GM18499 (cell line): ENCODE measurements at regions not wholly inside any gene's neighbourhood (a gene's known extent, or its start where the extent isn't known, plus 50 kb on each side); places are given as distances from the start of the nearest gene placed in this dataset.
"Not testable (repeated sequence)": the region's sequence is repeated elsewhere in the genome, so short reads cannot be mapped to it uniquely, and the experiment has no call there.

ENCODE experiments used
- ATAC-seq: cut with Tn5 transposase; IDR thresholded peaks from one replicate; pipeline ENCODE4 v1.9.1; 2021; ENCODE audit warnings: moderate number of reproducible peaks; ENCODE audit not compliant: insufficient read depth, unreplicated experiment

GRCh38 chr12:18008642-18009041 is 81.4 kb downstream of the RERGL start:
- ATAC-seq = no peak

DNA sequence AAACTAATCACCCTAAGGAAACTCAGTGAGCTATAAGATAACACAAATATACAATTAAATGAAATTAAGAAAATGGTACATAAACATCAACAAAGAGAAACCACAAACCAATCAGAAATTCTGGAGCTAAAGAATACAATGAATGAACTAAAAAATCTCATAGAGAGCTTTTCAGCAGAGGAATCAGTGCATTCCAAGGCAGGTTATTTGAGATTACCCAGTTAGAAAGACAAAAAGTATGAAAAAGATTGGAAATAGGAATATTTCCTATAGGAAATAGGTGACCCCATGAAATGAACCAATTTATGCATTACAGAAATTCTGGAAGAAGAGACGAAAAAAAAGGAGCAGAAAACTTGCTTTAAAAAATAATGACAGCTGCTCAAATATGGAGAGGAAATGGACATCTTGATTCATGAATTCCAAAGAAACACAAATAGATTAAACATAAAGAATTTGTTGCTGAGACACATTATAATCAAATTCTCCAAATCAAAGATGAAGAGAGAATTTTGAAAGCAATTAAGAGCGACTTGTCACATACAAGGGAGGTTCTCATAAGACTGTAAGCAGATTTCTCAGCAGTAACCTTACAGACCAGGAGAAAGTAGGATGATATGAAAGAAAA is 90.7 kb downstream of the RERGL start:
- no peak for ATAC-seq

GRCh38 chr12:17992002-17992656 is 97.9 kb downstream of the RERGL start:
- peak; percentile 87 for ATAC-seq

- ATAC-seq = no peak
Observed at GRCh38 chr12:17982556-17982955, 107.4 kb downstream of the RERGL start.

GRCh38 chr12:17976202-17976601 is 113.8 kb downstream of the RERGL start:
- ATAC-seq = no peak

DNA sequence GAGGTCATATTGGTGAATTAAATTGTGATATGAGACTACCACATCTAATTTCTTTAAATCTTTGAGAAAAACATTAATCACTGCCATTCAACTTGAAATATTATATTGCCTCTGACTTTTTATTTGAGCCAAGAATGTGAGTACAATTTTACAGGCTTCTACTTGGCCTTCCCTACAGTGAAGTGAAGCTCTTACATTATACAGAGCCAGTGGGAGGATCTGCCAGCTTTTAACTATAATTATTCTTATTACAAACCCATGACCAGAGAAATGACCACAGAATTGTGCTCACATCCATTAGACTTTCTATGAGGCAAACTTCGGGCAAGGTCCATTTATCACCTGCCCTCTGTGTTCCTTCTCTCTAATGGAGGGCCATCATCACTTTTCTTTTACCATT is 114.2 kb downstream of the RERGL start:
- no peak for ATAC-seq

DNA sequence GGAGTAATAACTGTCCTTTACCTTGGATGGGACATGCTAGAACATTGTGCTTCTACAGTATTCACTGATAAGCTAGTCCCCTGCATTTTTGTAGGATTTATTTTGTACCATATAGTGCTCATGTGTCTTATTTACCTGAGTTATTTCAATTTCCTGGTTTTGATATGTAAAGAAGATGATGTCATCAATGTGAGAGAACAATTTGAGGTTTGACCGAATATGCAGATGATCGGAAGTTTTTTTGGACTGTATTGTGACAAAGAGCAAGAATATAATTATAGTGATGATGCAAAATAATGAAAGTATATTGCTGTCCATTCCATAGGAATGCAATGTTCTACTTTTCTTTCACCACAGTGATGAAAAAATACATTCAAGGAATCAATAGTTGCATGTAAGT is 114.8 kb downstream of the RERGL start:
- no peak for ATAC-seq

DNA sequence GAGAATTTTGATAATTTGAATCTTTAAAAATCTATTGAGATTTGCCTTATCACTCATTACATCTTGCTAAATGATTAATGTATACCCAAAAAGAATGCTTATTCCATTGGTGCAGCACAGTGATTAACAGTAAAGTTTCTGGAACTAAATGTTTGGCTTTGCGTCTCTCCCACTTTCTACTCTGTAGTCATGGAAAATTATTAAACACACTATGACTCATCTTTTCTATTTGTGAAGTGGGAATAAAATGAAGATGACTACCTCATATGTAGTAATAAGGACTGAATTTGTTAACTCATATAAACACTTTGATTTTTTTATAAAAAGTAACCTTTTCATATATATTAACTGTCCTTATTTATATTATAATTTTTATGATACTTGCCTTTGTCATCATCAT is 118.1 kb downstream of the RERGL start:
- ATAC-seq = no peak

DNA sequence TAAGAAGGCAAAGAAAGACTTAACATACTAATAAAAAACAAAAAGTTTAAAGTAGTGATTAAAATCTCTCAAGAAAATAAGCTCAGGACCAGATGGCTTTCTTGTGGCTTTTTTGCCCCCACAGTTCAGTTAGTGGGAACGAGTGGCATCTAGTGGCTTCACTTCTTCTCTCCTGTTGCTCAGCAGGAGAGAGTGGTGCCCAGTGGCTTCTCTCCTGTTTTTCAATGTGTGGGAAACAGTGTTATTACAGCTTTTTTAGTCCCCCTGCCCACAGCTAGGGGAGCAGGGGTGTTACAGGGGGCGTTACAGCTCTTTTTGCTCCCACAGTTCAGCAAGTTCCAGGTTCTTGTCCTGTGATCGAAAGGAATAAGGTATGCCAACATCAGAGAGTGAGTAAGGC is 135.2 kb downstream of the RERGL start:
- ATAC-seq = no peak

- ATAC-seq = no peak
Observed at GRCh38 chr12:17950898-17951297, 139.1 kb downstream of the RERGL start.

- no peak for ATAC-seq
Observed at GRCh38 chr12:17949558-17950141, 140.3 kb downstream of the RERGL start.

GRCh38 chr12:17928708-17929366 is 161.2 kb downstream of the RERGL start:
- ATAC-seq = no peak

DNA sequence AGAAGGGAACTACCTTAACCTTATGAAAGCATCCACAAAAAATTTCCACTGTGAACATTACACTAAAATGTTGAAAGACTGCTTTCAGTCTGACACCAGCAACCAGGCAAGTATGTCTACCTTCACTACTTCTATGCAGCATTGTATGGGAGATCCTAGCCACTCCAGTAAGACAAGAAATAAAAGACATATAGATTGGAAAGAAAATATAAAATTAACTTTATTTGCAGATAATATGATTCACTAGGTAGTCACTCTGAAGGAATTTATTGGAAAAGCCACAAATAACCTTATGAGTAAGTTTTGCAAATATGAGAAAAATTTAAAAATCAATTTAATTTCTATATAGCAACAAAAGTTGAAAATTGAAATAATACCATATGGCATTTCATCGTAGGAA is 172.0 kb downstream of the RERGL start:
- no peak for ATAC-seq

DNA sequence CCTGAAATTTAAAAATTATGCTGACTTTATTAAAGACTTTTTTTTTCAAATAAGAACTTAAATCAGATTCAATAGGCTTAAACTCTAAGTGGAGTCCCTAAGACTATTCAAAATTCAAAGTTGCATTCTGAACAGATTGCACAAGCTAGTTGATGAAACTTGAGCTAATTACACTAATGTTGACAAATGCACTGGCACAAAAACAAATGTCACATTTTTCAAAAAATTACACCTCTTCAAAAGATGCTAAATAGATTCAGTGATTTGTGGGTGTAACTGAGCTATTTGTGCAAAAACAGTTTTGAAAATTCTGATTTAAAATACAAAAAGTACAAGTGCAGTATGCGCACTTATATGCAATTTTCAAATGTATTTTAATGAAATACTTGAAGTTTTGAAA is 205.4 kb downstream of the RERGL start:
- no peak for ATAC-seq

DNA sequence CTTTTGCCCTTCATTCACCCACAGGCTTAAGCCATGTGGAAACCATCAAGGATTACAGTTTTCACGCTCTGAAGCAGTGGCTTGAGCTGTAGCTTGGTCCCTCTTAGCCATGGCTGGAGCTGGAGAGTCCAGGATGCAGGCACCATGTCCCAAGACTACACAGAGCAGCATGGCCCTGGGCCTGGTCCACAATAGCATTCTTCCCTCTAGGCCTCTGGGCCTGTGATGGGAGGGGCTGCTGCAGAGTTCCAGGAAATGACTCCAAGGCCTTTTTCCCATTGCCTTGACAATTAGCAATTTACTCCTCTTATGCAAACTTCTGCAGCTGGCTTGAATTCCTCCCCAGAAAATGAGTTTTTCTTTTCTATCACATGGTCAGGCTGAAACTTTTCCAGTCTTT is 211.3 kb downstream of the RERGL start:
- ATAC-seq = no peak

DNA sequence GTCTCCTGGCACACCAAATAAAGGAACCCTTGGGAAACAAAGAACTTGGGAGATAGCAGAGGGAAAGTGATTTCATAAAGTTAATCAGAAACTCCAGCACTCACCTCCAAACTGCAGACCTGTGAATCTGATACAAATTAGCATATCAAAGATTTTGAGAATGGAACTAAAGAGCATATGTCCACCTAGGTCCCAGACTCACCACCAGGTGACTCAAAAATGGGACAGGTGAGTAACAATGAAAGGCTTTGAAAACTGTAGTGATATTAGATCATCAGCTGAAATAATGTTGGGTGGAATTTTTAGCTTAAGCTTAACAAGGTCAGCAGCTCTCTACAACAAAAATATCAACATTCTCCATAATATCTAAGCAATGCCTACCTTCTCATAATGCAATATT is 214.8 kb downstream of the RERGL start:
- ATAC-seq = no peak

DNA sequence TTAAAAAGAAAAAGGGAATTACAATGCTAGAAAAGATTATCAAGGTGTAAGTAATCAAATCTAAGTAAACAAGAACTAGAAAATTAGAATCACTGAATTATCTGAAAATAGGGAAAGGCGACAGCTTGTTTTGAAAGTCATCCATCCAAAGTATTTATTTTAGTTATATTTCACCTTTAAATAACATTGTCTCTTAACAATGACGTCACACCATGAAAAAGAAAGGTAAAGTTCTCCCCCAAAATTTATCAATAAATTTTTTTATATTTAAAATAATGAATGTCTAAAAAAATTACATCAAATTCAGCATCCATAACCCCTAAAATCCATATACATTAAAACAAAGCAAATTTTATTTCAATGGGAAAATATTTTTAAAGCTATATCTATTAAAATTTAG is 223.2 kb downstream of the RERGL start:
- no peak for ATAC-seq

- not testable (repeated sequence) for ATAC-seq
Observed at GRCh38 chr12:17855548-17855947, 234.4 kb downstream of the RERGL start.

DNA sequence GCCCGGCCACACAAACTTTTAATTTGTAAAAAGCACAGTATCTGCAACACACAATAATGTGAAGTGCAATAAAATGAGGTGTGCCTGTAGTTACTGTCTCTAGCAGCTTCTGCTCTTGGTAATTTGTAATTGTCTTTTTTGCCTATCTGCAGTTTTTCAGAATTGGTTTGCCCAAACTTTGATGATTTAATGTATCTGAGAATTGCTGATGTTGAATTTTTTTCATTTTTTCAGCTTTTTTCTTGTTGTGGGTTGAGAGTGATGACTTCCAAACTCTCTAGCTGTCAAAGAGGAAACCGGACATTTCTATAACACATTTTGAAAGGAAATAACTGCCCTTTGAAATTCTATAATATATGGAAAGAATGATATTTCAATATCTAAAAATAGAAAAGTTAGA is 236.9 kb downstream of the RERGL start:
- no peak for ATAC-seq

DNA sequence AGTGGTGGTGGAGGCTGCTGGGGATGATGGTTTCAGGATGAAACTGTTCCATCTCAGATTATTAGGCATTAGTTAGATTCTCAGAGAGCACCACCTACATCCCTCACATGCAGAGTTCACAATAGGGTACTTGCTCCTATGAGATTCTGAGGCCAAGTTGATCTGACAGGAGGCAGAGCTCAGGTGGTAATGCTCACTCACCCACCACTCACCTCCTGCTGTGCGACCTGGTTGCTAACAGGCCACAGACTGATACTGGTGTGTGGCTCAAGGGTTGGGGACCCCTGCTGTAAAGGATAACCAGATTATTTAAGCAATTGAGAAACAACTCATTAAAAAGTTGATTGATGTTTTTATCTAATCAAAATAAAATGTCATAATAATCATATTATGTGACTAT is 248.5 kb downstream of the RERGL start:
- ATAC-seq = no peak

GRCh38 chr12:17829813-17830212 is 260.2 kb downstream of the RERGL start:
- ATAC-seq = no peak
